ENCODE measurements at regions not wholly inside any gene's neighbourhood (a gene's known extent, or its start where the extent isn't known, plus 50 kb on each side); places are given as distances from the start of the nearest gene placed in this dataset.

- Histone ChIP-seq H3K36me3 (ENCODE audit: control insufficient read depth in 4 of 4, insufficient read depth in 4 of 4, low read length in 4 of 4) (no peaks in the 10 kb centered on the region), H3K4me3 (no peak overlapping the region), H3K27me3 (ENCODE audit: control insufficient read depth in 3 of 3, insufficient read depth in 3 of 3, low read length in 2 of 3) (no peaks in the 10 kb centered on the region), H3K9me3 (ENCODE audit: control insufficient read depth in 4 of 4, insufficient read depth in 3 of 4, low read length in 3 of 4) (peaks cover 0 to 6% (median 5%) of the 10 kb centered on the region in 4 donors), H3K4me1 (ENCODE audit: control insufficient read depth in 5 of 5, insufficient read depth in 5 of 5, low read length in 5 of 5) (no peaks in the 10 kb centered on the region), H3K9ac (ENCODE audit: insufficient read depth in 1 of 2, low read length in 2 of 2) (no peak overlapping the region), H3K27ac (ENCODE audit: low read depth in 1 of 2, low read length in 1 of 2) (no peak overlapping the region)
- WGBS, 2 donors: 74 to 75% methylated on average over 4 of the region's 4 CpGs
- no peak for TF ChIP-seq CTCF (IDR thresholded peaks at IDR 0.05; ENCODE audit: control extremely low read depth, extremely low read depth)
- ATAC-seq (ENCODE audit: insufficient read depth, low FRiP score) (no peak), DNase-seq (peak in 1 of 3 donors; percentile 4)
These were observed 118.4 kb upstream of the DEPDC1 start for GRCh38 chr1:68615312-68615711.

- Histone ChIP-seq H3K9me3 (ENCODE audit: control insufficient read depth in 4 of 4, insufficient read depth in 3 of 4, low read length in 3 of 4) (peaks cover 0 to 16% (median 10%) of the 10 kb centered on the region in 4 donors), H3K27ac (ENCODE audit: low read depth in 1 of 2, low read length in 1 of 2) (no peak overlapping the region), H3K4me3 (no peak overlapping the region), H3K9ac (ENCODE audit: insufficient read depth in 1 of 2, low read length in 2 of 2) (no peak overlapping the region), H3K27me3 (ENCODE audit: control insufficient read depth in 3 of 3, insufficient read depth in 3 of 3, low read length in 2 of 3) (no peaks in the 10 kb centered on the region), H3K36me3 (ENCODE audit: control insufficient read depth in 4 of 4, insufficient read depth in 4 of 4, low read length in 4 of 4) (no peaks in the 10 kb centered on the region), H3K4me1 (ENCODE audit: control insufficient read depth in 5 of 5, insufficient read depth in 5 of 5, low read length in 5 of 5) (no peaks in the 10 kb centered on the region)
- ATAC-seq (ENCODE audit: insufficient read depth, low FRiP score) (no peak), DNase-seq (no peak)
- no peak for TF ChIP-seq CTCF (IDR thresholded peaks at IDR 0.05; ENCODE audit: control extremely low read depth, extremely low read depth)
- 69 to 84% methylated on average over 1 of the region's 1 CpG for WGBS, 2 donors
These were observed 121.1 kb upstream of the DEPDC1 start for GRCh38 chr1:68617942-68618341.

GRCh38 chr1:68620571-68620970 is 123.7 kb upstream of the DEPDC1 start:
- H3K27me3 ChIP-seq (ENCODE audit: control insufficient read depth in 3 of 3, insufficient read depth in 3 of 3, low read length in 2 of 3): no peaks in the 10 kb centered on the region
- no peak overlapping the region for H3K4me3 ChIP-seq
- no peaks in the 10 kb centered on the region for H3K4me1 ChIP-seq (ENCODE audit: control insufficient read depth in 5 of 5, insufficient read depth in 5 of 5, low read length in 5 of 5)
- no peak for TF ChIP-seq CTCF (IDR thresholded peaks at IDR 0.05; ENCODE audit: control extremely low read depth, extremely low read depth)
- ATAC-seq (ENCODE audit: insufficient read depth, low FRiP score): no peak
- peaks cover 0 to 16% (median 9%) of the 10 kb centered on the region in 4 donors for H3K9me3 ChIP-seq (ENCODE audit: control insufficient read depth in 4 of 4, insufficient read depth in 3 of 4, low read length in 3 of 4)
- H3K9ac ChIP-seq (ENCODE audit: insufficient read depth in 1 of 2, low read length in 2 of 2): no peak overlapping the region
- WGBS, 2 donors: 90 to 93% methylated on average over 1 of the region's 1 CpG
- H3K36me3 ChIP-seq (ENCODE audit: control insufficient read depth in 4 of 4, insufficient read depth in 4 of 4, low read length in 4 of 4): no peaks in the 10 kb centered on the region
- DNase-seq: no peak
- H3K27ac ChIP-seq (ENCODE audit: low read depth in 1 of 2, low read length in 1 of 2): no peak overlapping the region

GRCh38 chr1:68623700-68624099 is 126.8 kb upstream of the DEPDC1 start:
- ATAC-seq (ENCODE audit: insufficient read depth, low FRiP score) (no peak), DNase-seq (no peak)
- no peaks in the 10 kb centered on the region for H3K36me3 ChIP-seq (ENCODE audit: control insufficient read depth in 4 of 4, insufficient read depth in 4 of 4, low read length in 4 of 4)
- H3K4me1 ChIP-seq (ENCODE audit: control insufficient read depth in 5 of 5, insufficient read depth in 5 of 5, low read length in 5 of 5): no peaks in the 10 kb centered on the region
- WGBS, 2 donors: 39 to 70% methylated on average over 2 of the region's 2 CpGs
- no peak for TF ChIP-seq CTCF (IDR thresholded peaks at IDR 0.05; ENCODE audit: control extremely low read depth, extremely low read depth)
- peak overlapping the region in 1 of 2 donors; percentile 50 for H3K27ac ChIP-seq (ENCODE audit: low read depth in 1 of 2, low read length in 1 of 2)
- H3K27me3 ChIP-seq (ENCODE audit: control insufficient read depth in 3 of 3, insufficient read depth in 3 of 3, low read length in 2 of 3): no peaks in the 10 kb centered on the region
- peaks cover 0 to 16% (median 9%) of the 10 kb centered on the region in 4 donors for H3K9me3 ChIP-seq (ENCODE audit: control insufficient read depth in 4 of 4, insufficient read depth in 3 of 4, low read length in 3 of 4)
- no peak overlapping the region for H3K4me3 ChIP-seq
- H3K9ac ChIP-seq (ENCODE audit: insufficient read depth in 1 of 2, low read length in 2 of 2): no peak overlapping the region
